Fibroblast of skin of back (primary cell): ENCODE measurements at regions not wholly inside any gene's neighbourhood (a gene's known extent, or its start where the extent isn't known, plus 50 kb on each side); places are given as distances from the start of the nearest gene placed in this dataset.

ENCODE experiments used
- DNase-seq: peaks from one replicate; pipeline ENCODE4 v3.0.0-alpha.2; 2013

DNA sequence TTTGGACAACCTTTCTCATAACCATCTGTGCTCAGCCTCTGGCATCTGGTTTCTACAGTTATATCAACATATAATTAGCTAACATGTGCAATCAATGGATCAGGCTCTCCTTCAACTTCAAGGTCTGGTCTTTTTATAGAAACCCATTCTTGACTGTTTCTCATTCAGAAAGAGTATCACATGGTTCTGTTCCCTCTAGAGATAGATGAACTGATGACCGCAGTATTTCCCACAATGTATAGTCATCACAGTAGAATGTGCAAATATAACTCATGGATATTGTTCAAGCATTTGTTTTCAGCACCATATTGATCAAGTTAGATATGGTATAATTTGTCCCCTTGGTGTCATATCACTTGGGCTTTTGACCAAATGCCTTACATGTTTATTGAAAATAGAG is 656.2 kb downstream of the FRK start:
- no peak for DNase-seq

DNA sequence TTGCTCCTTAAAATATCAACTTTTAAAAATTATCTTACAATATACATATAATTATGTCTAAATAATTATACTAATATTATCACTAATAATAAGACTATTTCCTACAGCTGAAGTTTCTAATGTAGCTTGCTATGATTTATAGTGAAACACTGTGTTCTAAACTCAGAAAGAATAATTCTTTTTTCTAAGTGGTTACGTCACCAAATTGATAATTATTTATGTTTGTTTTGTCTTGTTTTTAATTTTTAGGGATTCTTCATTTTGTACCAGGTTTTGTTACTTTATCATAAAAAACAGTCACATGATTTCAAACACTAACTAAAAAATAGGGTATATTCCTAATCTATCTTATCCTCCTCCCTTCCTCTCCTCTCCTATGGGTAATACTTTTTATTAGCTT is 662.1 kb downstream of the FRK start:
- no peak for DNase-seq

DNA sequence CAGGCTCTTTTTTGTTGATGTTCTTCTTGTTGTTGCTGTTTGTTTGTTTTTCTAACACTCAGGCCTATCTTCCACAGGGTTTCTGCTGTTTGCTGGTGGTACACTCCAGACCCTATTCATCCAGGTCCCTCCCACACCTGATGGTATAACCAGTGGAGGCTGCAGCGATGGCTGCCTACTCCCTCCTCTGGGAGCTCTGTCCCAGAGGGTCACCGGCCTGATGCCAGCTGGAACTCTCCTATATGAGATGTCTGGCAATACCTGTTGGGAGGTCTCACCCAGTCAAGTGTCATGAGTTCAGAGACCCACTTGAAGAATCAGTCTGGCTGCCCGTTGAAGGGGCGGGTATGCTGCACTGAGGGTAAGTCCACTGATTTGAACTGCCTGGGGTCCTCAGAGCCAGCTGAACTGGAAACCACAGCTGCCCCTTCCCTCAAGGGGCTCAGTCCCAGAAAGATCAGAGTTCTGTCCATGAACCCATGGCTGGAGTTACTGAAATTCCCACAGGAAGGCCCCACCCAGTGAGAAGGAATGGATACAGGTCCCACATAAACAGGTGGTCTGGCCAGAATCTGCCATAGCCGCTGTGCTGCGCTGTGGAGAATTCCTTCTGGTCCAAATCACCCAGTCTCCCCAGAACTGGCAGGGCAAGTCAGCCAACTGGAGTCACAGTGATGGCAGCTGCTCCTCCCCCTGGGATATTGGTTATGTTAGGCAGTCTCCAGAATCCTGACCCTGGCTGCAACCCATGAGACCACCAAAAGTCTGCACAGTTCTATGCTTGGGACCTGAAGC is 664.4 kb downstream of the FRK start:
- DNase-seq: no peak

DNA sequence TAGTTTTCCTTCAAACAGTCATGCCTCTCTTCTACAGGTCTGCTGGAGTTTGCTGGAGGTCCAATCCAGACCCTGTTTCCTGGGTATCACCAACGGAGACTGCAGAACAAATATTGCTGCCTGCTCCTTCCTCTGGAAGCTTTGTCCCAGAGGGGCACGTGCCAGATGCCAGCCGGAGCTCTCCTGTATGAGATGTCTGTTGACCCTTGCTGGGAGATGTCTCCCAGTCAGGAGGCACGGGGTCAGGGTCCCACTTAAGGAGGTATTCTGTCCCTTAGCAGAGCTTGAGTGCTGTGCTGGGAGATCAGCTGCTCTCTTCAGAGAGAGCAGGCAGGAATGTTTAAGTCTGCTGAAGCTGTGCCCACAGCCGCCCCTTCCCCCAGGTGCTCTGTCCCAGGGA is 666.9 kb downstream of the FRK start:
- no peak for DNase-seq

DNA sequence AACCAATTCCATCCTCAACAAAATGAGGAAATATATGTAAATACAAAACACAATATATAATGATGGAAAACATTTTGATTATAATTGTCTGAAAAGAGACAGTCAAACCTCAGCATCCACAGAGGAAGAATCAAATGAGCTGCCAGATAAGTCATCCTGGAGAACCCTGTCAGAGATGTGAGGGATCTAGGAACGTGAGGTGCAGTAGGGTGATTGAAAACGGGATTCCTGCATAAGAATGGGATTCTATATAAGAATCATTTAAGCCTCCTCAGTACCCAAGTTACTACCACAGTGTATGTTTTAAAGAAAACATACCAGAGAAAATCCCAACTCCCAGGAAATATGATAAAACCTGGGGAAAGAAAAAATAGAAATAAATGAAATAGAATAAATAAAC is 690.5 kb downstream of the FRK start:
- no peak for DNase-seq

DNA sequence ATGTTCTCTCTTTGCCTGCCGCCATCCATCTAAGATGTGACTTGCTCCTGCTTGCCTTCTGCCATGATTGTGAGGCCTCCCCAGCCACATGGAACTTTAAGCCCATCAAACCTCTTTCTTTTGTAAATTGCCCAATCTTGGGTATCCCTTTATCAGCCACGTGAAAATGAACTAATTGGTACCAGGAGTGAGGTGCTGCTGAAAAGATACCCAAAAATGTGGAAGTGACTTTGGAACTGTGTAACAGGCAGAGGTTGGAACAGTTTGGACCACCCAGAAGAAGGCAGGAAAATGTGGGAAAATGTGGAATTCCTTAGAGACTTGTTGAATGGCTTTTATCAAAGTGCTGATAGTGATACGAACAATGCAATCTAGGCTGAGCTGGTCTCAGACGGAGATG is 694.9 kb downstream of the FRK start:
- no peak for DNase-seq

DNA sequence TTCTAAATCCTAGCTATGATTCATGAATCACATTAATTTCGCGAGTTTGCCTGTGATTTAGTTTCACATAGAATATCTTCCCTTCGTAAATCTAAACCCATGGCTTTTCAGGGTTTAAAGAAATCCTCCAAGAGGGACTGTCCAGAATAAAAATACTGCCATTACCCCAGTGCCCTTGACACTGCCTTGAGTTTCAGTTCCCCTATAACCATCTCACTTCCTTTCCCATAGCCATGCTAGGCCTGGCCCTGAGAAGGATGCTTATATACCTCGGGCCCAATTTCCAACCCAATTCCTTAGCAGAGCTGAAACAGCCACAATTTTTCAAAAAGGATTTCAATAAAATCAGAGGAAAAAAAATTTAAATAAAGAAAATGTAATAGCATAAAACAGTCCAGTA is 697.3 kb downstream of the FRK start:
- no peak for DNase-seq

DNA sequence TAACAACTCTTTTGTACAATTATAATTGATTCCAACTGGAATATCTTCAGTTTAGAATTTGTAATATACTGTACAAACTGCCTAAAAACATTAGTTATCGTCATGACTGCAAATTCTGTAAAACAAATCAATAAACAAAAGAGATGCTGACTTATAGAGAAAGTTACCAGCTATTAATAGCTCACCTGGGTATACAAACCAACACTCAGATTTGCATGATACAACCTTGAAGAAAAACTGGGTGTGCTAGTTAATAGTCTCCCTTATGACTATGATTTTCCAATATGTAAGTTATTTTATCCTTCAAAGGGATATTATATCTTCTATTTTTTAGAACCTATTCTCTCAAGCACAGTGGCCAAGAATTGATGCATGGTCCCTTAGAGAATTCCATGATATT is 698.5 kb downstream of the FRK start:
- DNase-seq: no peak

DNA sequence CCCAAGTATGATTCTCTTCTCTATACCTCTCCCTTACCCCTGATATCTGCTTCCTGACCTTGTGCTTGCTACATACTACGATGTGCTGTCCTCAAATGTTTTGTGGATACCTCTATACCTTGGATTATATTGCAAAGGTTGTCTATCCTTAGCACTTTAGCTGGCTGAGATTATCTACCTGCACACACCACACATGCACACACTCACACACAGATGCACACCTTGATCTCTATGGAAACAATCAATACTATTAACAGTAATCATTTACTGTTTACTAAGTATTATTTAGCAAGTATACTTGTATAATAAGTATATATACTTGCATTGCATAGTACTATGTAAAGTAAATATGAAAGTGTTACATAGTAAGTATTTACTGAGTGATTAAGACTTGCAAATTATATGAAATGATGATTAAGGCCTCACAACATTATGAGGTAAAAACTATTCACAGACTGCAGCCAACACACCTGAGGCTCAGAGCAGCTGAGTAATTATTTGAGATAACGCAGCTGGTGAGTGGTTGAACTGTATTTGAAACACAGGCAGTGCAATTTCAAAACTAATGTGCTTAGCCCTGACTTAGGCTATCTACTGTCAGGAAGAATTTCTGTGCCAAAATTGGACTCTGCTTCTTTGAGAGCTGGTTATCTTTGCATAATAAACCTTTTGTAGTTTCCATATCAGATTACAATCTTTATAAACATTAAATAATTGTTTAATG is 699.9 kb downstream of the FRK start:
- no peak for DNase-seq

DNA sequence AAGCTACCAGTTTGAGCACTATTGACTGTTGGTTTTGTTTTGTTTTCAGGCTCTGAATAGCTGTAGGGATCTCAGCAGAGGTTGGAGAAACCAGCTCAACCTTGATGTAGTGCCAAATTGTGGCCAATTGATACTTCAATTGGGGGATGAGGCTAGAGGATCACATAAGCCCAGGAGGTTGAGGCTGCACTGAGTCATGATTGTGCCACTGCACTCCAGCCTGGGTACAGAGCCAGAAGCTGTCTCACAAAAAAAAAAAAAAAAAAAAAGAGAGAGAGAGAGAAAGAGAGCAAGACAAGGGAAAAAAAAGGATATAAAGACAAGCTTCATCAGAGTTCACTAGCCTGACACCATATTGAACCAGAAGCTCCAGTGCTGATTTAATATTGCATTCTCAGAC is 702.1 kb downstream of the FRK start:
- DNase-seq: no peak

DNA sequence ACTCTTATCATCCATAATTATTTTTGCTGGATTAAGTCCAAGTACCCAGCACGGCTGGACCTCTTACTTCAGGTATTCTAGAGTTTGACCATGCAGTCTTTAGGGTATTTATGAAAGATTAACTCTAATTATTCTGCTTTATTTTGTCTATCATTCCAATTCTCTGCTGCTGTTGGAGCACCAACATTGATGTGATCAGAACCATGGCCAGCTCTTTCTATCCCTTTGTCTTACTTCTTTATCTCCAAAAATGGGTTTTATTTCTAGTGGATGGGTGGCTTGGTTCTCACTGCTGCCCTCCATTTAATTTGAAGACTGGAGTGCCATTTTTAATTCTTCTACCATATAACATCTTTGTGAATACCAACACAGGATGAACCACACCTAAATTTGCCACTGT is 704.3 kb downstream of the FRK start:
- DNase-seq: no peak

DNA sequence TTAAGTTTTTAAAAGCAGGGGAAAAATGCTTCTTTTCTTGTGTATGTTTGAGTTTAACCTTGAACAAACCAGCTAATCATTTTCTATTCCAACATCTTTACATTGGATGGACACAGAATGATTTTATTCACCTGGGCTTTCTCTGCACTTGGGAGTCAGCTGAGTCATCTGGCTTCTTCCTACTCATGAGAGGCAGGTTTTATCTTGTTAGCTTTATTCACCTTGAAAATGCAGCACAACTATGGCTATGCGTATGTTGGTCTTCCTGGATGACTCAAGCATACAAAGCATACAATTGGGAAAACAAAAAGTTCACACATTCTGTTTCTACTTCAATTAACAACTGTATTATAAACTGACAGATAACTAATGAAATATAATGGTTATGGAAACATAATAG is 737.7 kb downstream of the FRK start:
- no peak for DNase-seq

DNA sequence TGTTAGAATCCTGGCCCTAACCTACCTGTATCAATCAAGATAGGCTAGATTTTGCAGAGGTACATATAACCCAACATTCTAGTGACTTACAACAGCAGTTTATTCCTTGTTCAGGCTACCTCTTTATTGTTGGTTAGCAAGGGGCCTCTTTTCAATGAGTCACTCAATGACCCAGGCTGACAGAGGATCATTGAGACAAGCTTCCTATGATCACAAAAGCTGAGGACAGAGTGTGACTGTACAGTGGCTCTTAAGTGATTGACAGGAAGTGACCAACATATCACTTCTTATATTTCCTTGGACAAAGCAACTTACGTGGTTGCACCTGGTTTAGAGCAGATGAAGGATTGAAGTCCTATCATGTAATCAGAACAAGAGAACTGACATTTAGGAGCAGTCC is 740.9 kb downstream of the FRK start:
- peak; percentile 1 for DNase-seq

DNA sequence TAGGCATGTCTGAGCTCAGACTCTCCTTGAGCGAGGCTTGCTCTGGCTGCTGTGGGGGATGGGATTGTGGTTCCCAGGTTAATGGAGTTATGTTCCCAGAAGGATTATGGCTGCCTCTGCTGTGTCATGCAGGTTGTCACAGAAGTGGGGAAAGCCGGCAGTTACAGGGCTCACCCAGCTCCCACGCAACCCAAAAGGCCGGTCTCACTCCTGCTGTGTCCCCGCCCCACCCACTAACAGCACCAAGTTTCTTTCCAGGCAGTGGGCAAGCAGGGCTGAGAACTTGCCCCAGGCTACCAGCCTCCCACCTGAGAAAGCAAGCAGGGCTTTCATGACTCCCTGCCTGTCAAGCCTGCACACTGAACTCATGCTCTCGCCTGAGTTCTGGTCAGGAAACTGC is 750.5 kb downstream of the FRK start:
- no peak for DNase-seq

DNA sequence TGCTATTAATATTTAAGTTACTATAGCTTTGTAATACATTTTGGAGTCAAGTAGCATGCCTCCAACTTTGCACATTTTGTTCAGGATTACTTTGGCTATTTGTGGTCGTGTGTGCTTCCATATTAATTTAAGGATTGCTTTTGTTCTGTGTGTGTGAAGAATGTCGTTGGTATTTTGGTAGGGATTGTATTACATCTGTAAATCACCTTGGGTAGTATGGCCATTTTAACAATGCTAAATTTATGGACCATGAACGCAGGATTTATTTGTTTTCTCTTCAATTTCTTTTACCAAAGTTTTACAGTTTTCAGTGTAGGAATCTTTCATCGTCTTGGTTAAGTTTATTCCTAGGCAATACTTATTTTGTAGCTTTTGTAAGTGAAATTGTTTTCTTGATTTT is 758.0 kb downstream of the FRK start:
- DNase-seq: no peak

DNA sequence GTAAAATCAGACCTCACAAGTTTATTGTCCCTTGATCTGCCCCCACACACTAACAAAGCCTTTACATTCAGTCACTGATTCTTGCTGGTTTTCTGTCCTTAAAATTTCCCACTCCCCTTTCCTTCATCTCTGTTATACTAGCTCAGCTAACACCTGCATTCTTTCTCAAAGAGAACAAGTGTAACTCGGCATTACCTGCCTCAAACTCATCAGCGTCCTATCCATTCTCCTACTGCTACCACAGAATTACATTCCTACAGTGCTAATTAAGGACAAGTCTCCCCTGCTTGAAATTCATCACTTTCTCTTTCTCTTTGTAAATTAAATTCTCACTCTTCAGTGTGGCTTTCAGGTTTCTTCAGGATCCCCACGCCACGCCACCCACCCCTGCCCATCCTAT is 773.2 kb downstream of the FRK start:
- DNase-seq: no peak

DNA sequence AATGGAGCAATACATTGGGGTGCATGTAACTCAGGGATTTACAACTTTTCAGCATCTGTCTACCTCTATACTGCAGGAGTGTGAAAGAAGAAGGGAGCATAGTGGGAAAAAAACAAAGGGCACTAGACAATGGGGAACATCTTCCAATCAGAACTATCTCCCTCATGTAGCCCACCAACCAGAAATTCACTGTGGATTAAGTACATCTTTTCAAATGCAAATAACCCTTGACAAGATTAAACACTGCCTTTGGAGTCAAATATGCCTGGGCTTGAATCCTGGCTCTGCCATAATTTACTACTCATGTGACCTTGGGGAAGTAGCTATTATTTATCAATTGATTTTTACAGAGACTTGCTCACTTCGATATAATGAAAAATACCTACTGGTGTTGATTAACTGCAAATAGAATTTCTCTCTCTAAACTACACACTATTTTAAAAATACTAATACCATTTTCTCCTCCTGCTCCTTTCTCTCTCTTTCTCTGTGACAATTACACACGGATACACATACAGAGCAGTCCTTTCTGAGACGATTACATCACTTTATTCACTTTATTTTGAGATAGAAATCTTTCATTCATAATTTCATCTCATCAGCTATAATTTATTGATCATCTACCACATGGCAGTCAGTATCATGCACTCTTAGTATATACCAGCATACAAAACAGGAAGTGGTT is 783.7 kb downstream of the FRK start:
- no peak for DNase-seq

DNA sequence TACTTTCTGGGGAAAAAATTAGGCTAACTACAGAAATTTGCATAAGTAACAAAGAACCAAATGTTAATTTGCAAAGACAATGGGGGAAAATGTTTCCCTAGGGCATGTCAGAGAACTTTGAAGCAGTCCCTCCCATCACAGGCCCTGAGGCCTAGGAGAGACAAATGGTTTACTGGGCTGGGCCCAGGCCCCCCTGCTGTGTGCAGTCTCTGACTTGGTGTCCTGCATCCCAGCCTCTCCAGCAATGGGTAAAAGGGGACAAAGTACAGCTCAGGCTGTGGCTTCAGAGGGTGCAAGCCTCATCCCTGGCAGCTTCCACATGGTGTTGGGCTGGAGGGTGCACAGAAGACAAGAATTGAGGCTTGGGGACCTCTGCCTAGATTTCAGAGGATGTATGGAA is 788.4 kb downstream of the FRK start:
- DNase-seq: no peak

DNA sequence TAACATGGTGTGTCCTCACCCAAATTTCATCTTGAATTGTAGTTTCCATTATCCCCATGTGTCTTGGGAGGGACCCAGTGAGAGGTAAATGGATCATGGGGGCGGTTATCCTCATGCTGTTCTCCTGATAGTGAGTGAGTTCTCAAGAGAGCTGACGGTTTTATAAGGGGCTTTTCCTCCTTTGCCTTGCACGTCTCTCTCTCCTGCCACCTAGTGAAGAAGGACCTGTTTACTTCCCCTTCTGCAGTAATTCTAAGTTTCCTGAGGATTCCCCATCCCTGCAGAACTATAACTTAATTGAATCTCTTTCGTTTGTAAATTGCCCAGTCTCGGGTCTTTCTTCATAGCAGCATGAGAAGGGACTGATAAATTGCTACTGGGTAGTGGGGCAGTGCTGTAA is 789.3 kb downstream of the FRK start:
- DNase-seq: no peak

DNA sequence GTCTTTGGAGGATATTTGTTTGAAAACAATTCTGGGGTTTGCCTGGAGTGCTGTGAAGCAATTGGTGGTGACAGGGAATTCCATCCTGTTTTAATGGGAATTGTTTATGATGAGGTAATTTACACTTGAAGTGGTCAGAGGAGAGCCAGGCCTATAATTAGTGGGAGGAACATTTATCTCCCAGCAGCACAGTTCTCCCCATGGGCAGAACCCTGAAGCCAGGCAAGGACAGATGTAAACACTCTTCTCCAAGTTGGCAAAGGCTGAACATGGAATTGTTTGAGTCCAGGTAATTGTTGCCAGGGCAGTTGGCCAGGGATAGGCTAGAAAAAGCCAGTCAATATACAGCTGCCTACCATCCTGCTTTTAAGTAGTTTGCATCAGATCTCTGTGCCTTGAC is 789.7 kb downstream of the FRK start:
- no peak for DNase-seq

DNA sequence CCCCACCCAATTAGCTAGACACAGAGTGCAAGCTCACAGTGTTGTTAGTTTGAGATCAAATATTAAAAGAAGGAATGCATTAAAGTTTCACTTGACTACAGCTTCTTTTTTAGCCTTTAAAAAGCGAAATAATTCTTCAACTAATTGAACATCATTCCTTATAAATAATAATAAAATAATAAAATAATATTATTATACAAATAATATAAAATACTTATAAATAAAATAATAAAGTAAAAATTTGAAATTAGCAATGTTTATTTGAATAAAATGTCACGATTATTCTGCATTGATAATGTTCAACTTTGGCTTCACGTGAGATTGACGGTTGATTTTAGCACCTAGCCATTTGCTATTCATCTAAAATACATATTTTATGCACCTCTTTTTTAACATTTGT is 819.3 kb downstream of the FRK start:
- no peak for DNase-seq

DNA sequence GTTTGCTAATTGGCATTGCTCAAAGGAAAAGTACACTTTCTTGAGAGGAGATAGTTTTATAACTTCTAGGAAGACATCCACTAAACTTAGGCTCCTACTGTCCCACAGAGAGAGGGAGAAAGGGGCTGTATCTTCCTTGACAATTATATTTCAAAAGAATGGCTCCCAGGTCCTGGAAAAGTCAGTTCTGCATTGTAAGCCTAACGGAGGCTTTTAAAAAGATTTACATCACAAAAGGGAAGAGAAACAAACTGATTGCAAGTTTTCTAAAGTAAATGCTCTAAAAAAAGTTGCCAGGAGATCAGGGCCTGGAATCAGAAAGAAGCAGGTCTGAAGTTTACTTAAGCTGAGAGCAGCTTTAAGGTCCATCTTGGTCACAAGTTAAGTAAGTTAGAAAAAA is 839.5 kb downstream of the FRK start:
- no peak for DNase-seq

DNA sequence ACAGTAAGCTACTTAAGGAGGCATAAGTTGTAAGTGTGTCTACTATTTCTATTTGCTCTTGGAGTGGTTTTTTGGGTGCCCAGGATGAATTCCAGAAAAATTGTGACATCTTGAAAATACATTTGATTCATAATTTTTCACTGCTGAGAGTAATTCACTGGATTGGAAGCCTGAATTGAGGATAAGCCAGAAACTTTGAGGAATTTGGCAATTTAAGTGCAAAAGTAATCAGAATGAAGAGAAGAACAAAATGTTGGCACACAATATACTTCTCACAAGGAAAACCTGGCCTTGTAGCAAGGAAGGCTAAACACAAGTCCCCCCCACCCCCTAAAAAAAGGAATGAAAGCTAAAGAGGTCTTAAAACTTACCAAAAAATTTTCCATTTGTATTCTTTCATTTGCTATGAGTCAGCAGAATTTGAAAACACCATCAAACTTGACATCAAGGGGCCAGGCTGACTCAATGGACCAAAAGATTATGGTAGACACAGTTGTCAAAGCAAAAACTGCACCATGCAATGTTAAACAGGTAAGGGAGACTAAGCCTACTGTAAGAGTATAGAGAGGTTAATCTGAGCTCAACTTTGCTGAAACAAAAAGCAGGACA is 840.0 kb downstream of the FRK start:
- DNase-seq: no peak

DNA sequence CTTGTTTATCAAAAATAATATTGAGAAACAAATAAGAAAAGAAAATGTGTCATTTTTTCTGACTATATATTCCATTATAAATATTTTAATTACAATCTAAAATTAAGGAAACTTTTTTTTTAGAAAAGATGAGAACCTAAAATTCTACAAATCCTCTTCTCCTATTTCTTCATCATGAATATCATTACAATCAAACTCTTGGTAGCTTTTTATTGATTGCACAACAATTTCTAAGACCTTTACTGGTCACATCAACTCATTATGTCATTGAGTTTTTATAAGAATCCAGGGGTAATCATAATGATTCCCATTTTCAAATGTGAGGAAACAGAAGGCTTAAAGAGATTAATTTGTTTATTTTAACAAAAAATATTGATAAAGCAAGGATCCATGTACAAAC is 841.0 kb downstream of the FRK start:
- DNase-seq: no peak
